Natural killer cell treated with Interleukin-12 subunit alpha and Interleukin-12 subunit beta and Interleukin-15 and Interleukin-18, amount 100 ng/mL, for 72 hours (primary cell): ENCODE measurements at regions not wholly inside any gene's neighbourhood (a gene's known extent, or its start where the extent isn't known, plus 50 kb on each side); places are given as distances from the start of the nearest gene placed in this dataset.

ENCODE experiments used
- ATAC-seq, 2 donors: fragments of 150-1000 bp; cut with Tn5 transposase in 1 of 2; sonication (Bioruptor Pico), chemical (Tn5 transposase) in 1 of 2; 2 replicates each; pipeline ENCODE4 v1.10.0; 2021
- DNase-seq: peaks from one replicate; pipeline ENCODE4 v3.0.0; 2022; ENCODE audit warnings: low spot score
- H3K27ac Mint-ChIP-seq, 2 donors: 1 replicate in 1 of 2; 2 replicates in 1 of 2; pipeline ENCODE4 v1.8.0; 2022; ENCODE audit warnings: mixed read lengths in 2 of 2, mild to moderate bottlenecking in 1 of 2, moderate library complexity in 1 of 2
- H3K27me3 Mint-ChIP-seq, 2 donors: 1 replicate in 1 of 2; 2 replicates in 1 of 2; pipeline ENCODE4 v1.8.0; 2022; ENCODE audit warnings: mixed read lengths in 2 of 2
- H3K36me3 Mint-ChIP-seq: one replicate; pipeline ENCODE4 v1.8.0; 2022; ENCODE audit warnings: mixed read lengths
- H3K4me1 Mint-ChIP-seq, 2 donors: 1 replicate in 1 of 2; 2 replicates in 1 of 2; pipeline ENCODE4 v1.8.0; 2022; ENCODE audit warnings: low read depth in 2 of 2, mixed read lengths in 2 of 2, mild to moderate bottlenecking in 1 of 2
- H3K4me3 Mint-ChIP-seq: one replicate; pipeline ENCODE4 v1.8.0; 2022; ENCODE audit warnings: mixed read lengths
- H3K9me3 Mint-ChIP-seq: 2 replicates; pipeline ENCODE4 v1.8.0; 2022; ENCODE audit warnings: mixed read lengths

GRCh38 chr22:22835242-22835641 is 52.4 kb upstream of the IGLL5 start:
- peaks cover 28 to 33% of the 10 kb centered on the region in 2 donors for H3K4me1 Mint-ChIP-seq
- no peaks in the 10 kb centered on the region for H3K27me3 Mint-ChIP-seq
- H3K9me3 Mint-ChIP-seq: no peaks in the 10 kb centered on the region
- no peak overlapping the region for H3K4me3 Mint-ChIP-seq
- H3K27ac Mint-ChIP-seq: peak overlapping the region in 1 of 2 donors; percentile 58
- peak in 1 of 2 donors; percentile 37 for ATAC-seq
- H3K36me3 Mint-ChIP-seq: peaks cover 5% of the 10 kb centered on the region
- DNase-seq: no peak

DNA sequence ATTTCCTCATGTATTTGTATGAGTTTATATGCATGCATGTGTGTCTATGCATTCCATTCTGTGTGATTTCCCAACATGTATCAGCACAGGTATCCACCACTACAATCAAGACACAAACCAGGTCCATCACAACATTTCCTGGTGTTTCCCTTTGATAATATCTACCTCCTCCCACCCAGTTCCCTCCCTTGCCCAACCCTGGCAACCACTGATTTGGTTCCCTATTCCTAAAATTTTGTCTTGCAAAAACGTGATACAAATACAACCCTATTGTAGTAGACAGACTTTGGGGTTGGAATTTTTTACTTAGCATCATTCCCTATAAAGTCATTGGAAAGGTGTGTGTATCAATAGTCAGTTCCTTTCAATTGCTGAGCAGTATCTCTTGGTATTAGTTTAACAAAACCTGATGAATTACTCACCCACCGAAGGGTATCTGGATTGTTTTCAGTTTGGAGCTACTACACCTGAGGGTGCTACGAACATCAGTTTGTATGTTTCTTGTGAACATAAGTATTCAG is 51.8 kb upstream of the IGLL5 start:
- DNase-seq (no peak), ATAC-seq (no peak)
- peaks cover 28 to 33% of the 10 kb centered on the region in 2 donors for H3K4me1 Mint-ChIP-seq
- H3K36me3 Mint-ChIP-seq: peaks cover under 1% of the 10 kb centered on the region
- H3K27ac Mint-ChIP-seq: peak overlapping the region in 1 of 2 donors; percentile 74
- H3K4me3 Mint-ChIP-seq: no peak overlapping the region
- no peaks in the 10 kb centered on the region for H3K27me3 Mint-ChIP-seq
- no peaks in the 10 kb centered on the region for H3K9me3 Mint-ChIP-seq

DNA sequence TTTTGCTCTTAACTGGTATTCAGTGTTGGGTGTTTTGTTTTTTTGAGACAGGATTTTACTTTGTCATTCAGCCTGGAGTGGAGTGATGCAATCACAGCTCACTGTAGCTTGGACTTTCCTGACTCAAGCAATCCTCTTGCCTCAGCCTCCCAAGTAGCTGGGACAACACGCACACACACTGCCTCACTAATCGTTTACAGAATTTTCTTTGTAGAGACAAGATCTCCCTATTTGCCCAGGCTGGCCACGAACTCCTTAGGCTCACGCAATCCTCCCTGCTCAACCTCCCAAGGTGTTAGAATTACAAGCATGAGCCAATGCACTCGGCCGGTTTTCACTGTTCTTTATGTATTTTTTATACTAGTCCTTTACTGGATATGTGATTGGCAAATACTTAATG is 51.0 kb upstream of the IGLL5 start:
- H3K4me3 Mint-ChIP-seq: peak overlapping the region; percentile 14
- H3K27me3 Mint-ChIP-seq: no peaks in the 10 kb centered on the region
- H3K36me3 Mint-ChIP-seq: no peaks in the 10 kb centered on the region
- DNase-seq: no peak
- peak in 1 of 2 donors; percentile 84 for ATAC-seq
- H3K9me3 Mint-ChIP-seq: no peaks in the 10 kb centered on the region
- H3K27ac Mint-ChIP-seq: peak overlapping the region in 1 of 2 donors; percentile 74
- H3K4me1 Mint-ChIP-seq: peaks cover 28 to 33% of the 10 kb centered on the region in 2 donors
